HepG2 (cell line): ENCODE measurements at regions not wholly inside any gene's neighbourhood (a gene's known extent, or its start where the extent isn't known, plus 50 kb on each side); places are given as distances from the start of the nearest gene placed in this dataset.

ENCODE experiments used
- ATAC-seq: fragments of 200-7000 bp; cut with Tn5 transposase; 3 replicates; pipeline ENCODE4 v1.9.1; 2020; ENCODE audit warnings: mild to moderate bottlenecking, moderate library complexity
- BruUV-seq: library from RNA; stranded (reverse); fragments of 400-500 nt; replicated peaks from 2 replicates; lab custom pipeline; 2021; lab: Mats Ljungman, UMichigan
- CTCF ChIA-PET: fragments of 300-600 bp; formaldehyde crosslinking; extraction: SDS; loops from one replicate; lab custom pipeline; 2021; ENCODE audit warnings: low total read pairs, inconsistent platforms, low intra/inter-chr PET ratio; lab: Yijun Ruan, JAX
- POLR2A ChIA-PET: fragments of 350-600 bp; sonication (Branson Sonifier 250); formaldehyde crosslinking; loops from one replicate; lab custom pipeline; 2020; ENCODE audit warnings: antibody characterized with exemption, inconsistent platforms; lab: Yijun Ruan, JAX
- DNase-seq: peaks from one replicate; pipeline ENCODE4 v3.0.0-alpha.2; 2015; ENCODE audit warnings: low spot score
- FAIRE-seq: peaks from 3 replicates; lab custom pipeline; 2011; peaks lifted over from hg19 to GRCh38; lab: Jason Lieb, UNC
- H2AFZ ChIP-seq: one replicate; pipeline ENCODE4 v1.6.1; 2011; ENCODE audit warnings: low read length, inconsistent platforms
- H3K27ac ChIP-seq: fragments of 300-600 bp; 3 replicates; pipeline ENCODE4 v1.8.0; 2011; ENCODE audit warnings: mixed run types, mild to moderate bottlenecking, mixed read lengths, low read length, inconsistent platforms; ENCODE audit not compliant: insufficient read depth; ENCODE audit errors: extremely low read length
- H3K27me3 ChIP-seq, 2 experiments: fragments of 200-600 bp in 1 of 2; 2 replicates in 1 of 2; 3 replicates in 1 of 2; pipeline versions ENCODE4 v1.6.0 to v1.8.0; 2011; ENCODE audit warnings: low read length in 2 of 2, mild to moderate bottlenecking in 2 of 2, moderate library complexity in 2 of 2, inconsistent platforms in 1 of 2; ENCODE audit not compliant: insufficient read depth in 2 of 2, control insufficient read depth in 1 of 2
- H3K36me3 ChIP-seq, 2 experiments: fragments of 200-600 bp in 1 of 2; replicated peaks in 1 of 2; 2 replicates in 1 of 2; 3 replicates in 1 of 2; pipeline versions ENCODE4 v1.5.1 to v1.8.0; 2011; ENCODE audit warnings: low read length in 2 of 2, inconsistent platforms in 1 of 2; ENCODE audit not compliant: insufficient read depth in 2 of 2, control insufficient read depth in 1 of 2
- H3K4me1 ChIP-seq: 2 replicates; pipeline ENCODE4 v1.5.1; 2012; ENCODE audit warnings: low read length, inconsistent platforms; ENCODE audit not compliant: insufficient read depth
- H3K4me2 ChIP-seq: 2 replicates; pipeline ENCODE4 v1.6.0; 2011; ENCODE audit warnings: low read depth, low read length, inconsistent platforms
- H3K4me3 ChIP-seq, 3 experiments: fragments of 200-600 bp in 1 of 3; sonication (generic), shearing (Covaris generic) in 1 of 3; replicated peaks in 1 of 3; 2 replicates each; pipeline ENCODE4 v1.5.1; 2011 to 2016; ENCODE audit warnings: low read length in 3 of 3, inconsistent platforms in 2 of 3, low read depth in 2 of 3, mild to moderate bottlenecking in 2 of 3, control low read depth in 1 of 3, mixed read lengths in 1 of 3; ENCODE audit not compliant: insufficient read depth in 1 of 3
- H3K79me2 ChIP-seq: one replicate; pipeline ENCODE4 v1.6.1; 2011; ENCODE audit warnings: low read length, inconsistent platforms; ENCODE audit not compliant: insufficient read depth
- H3K9ac ChIP-seq: 2 replicates; pipeline ENCODE4 v1.6.0; 2011; ENCODE audit warnings: mild to moderate bottlenecking, low read depth, low read length, inconsistent platforms; ENCODE audit not compliant: insufficient read depth
- H3K9me3 ChIP-seq: 2 replicates; pipeline ENCODE4 v1.5.1; 2012; ENCODE audit warnings: mild to moderate bottlenecking, low read length
- H4K20me1 ChIP-seq: 2 replicates; pipeline ENCODE4 v1.6.0; 2011; ENCODE audit warnings: inconsistent platforms, mild to moderate bottlenecking, low read length, moderate library complexity; ENCODE audit not compliant: insufficient read depth
- ATF4 ChIP-seq, 2 experiments: fragments of 450-650 bp in 1 of 2; sonication (generic) in 1 of 2; formaldehyde crosslinking; IDR thresholded peaks; 2 replicates each; pipeline versions ENCODE4 v1.5.0 to v1.8.0; 2020 to 2022; ENCODE audit warnings: mild to moderate bottlenecking in 1 of 2, missing genetic modification reagents in 1 of 2
- HDAC2 ChIP-seq: sonication (generic); formaldehyde crosslinking; IDR thresholded peaks from 2 replicates; pipeline ENCODE4 v1.4.0; 2020; ENCODE audit warnings: missing genetic modification reagents
- IRF1 ChIP-seq: sonication (generic); formaldehyde crosslinking; IDR thresholded peaks from 2 replicates; pipeline ENCODE4 v1.4.0; 2020; ENCODE audit warnings: low read depth, mild to moderate bottlenecking, missing genetic modification reagents
- STAG1 ChIP-seq: sonication (generic); formaldehyde crosslinking; IDR thresholded peaks from 2 replicates; pipeline ENCODE4 v1.4.0; 2020; ENCODE audit warnings: missing genetic modification reagents
- STAT5B ChIP-seq: sonication (generic); formaldehyde crosslinking; IDR thresholded peaks from 2 replicates; pipeline ENCODE4 v1.4.0; 2020; ENCODE audit warnings: missing genetic modification reagents
- ZFYVE20 ChIP-seq: sonication (generic); formaldehyde crosslinking; IDR thresholded peaks from 2 replicates; pipeline ENCODE4 v1.8.0; 2023; ENCODE audit warnings: low read depth, mild to moderate bottlenecking, moderate library complexity, missing genetic modification reagents, borderline replicate concordance
- ZMYM4 ChIP-seq: sonication (generic); formaldehyde crosslinking; IDR thresholded peaks from 2 replicates; pipeline ENCODE4 v1.8.1; 2023; ENCODE audit warnings: mild to moderate bottlenecking, missing genetic modification reagents
- ZNF510 ChIP-seq: sonication (generic); formaldehyde crosslinking; IDR thresholded peaks from 2 replicates; pipeline ENCODE4 v1.4.0; 2020; ENCODE audit warnings: low read depth, mild to moderate bottlenecking, missing genetic modification reagents
- ZNF709 ChIP-seq: sonication (generic); formaldehyde crosslinking; IDR thresholded peaks from 2 replicates; pipeline ENCODE4 v1.5.0; 2020; ENCODE audit warnings: mild to moderate bottlenecking, missing genetic modification reagents
- ZNF768 ChIP-seq: sonication (generic); formaldehyde crosslinking; IDR thresholded peaks from 2 replicates; pipeline ENCODE4 v1.4.0; 2020; ENCODE audit warnings: missing genetic modification reagents
- WGBS: methylation state at CpG from one replicate; pipeline ENCODE4 v1.1.6; 2017; ENCODE audit warnings: low lambda C conversion rate; 5-methylcytosine and 5-hydroxymethylcytosine counted together
- in situ Hi-C: cut with HindIII; loops from 2 replicates; pipeline ENCODE4 v1.10.0; 2017; ENCODE audit warnings: low pct_unique_long_range_greater_than_20kb; ENCODE audit not compliant: extremely low pct_ligation_motif_present
- intact Hi-C: fragments of 100-400 bp; cut with micrococcal nuclease; formaldehyde crosslinking; loops from one replicate; pipeline ENCODE4 v1.10.0; 2022; ENCODE audit not compliant: unreplicated experiment

- Histone ChIP-seq H3K4me3 (no peak overlapping the region), H3K79me2 (no peaks in the 10 kb centered on the region), H2AFZ (no peak overlapping the region), H3K27me3 (no peaks in the 10 kb centered on the region), H3K9ac (no peak overlapping the region), H3K36me3 (no peaks in the 10 kb centered on the region), H3K4me2 (no peak overlapping the region), H3K9me3 (no peaks in the 10 kb centered on the region), H3K4me1 (peaks cover 61% of the 10 kb centered on the region), H4K20me1 (no peaks in the 10 kb centered on the region), H3K27ac (no peak overlapping the region)
- intact Hi-C loops: no loop called here
- no peak for FAIRE-seq
- in situ Hi-C loops: no loop called here
- ChIA-PET POLR2A (no interaction called here), CTCF (no interaction called here)
- BruUV-seq: no TSS peak
- DNase-seq: no peak
- ATAC-seq: no peak
- TF ChIP-seq ZFYVE20 (no peak), ZNF709 (CRISPR knock-in tag) (no peak), STAT5B (CRISPR knock-in tag) (no peak)
These were observed 55.3 kb upstream of the LGALSL start for GRCh38 chr2:64398516-64399129.

- Histone ChIP-seq H3K4me3 (no peak overlapping the region), H4K20me1 (no peaks in the 10 kb centered on the region), H2AFZ (no peak overlapping the region), H3K9ac (no peak overlapping the region), H3K27me3 (no peaks in the 10 kb centered on the region), H3K36me3 (no peaks in the 10 kb centered on the region), H3K79me2 (no peaks in the 10 kb centered on the region), H3K27ac (no peak overlapping the region), H3K9me3 (no peaks in the 10 kb centered on the region), H3K4me2 (no peak overlapping the region)
- no peak for DNase-seq
- 38% methylated on average over 1 of the region's 2 CpGs for WGBS
- BruUV-seq: no TSS peak
- in situ Hi-C loops: no loop called here
- CTCF ChIA-PET: no interaction called here
- POLR2A ChIA-PET: no interaction called here
- intact Hi-C loops: no loop called here
- ATAC-seq: no peak
- TF ChIP-seq STAG1 (no peak), ZMYM4 (CRISPR knock-in tag) (no peak), IRF1 (CRISPR knock-in tag) (no peak), ZNF768 (CRISPR knock-in tag) (no peak), ATF4 (CRISPR knock-in tag; IDR thresholded peaks at IDR 0.05) (no peak), ZNF510 (CRISPR knock-in tag) (no peak), HDAC2 (CRISPR knock-in tag) (no peak)
- TF ChIP-seq, all 625 proteins: peak for 0
- peaks cover 62% of the 10 kb centered on the region for H3K4me1 ChIP-seq
- FAIRE-seq: no peak
These were observed 54.4 kb upstream of the LGALSL start for GRCh38 chr2:64399521-64399920.
